GM19452 (cell line): ENCODE measurements at regions not wholly inside any gene's neighbourhood (a gene's known extent, or its start where the extent isn't known, plus 50 kb on each side); places are given as distances from the start of the nearest gene placed in this dataset.

Experiments used
- ATAC-seq: cut with Tn5 transposase; IDR thresholded peaks from one replicate; pipeline ENCODE4 v1.9.1; 2021; ENCODE audit not compliant: unreplicated experiment

GRCh38 chr11:80512491-80512890, 1071.7 kb upstream of the TENM4 start:
- ATAC-seq = no peak

- ATAC-seq = no peak
Measured at GRCh38 chr11:80505771-80506170, 1064.9 kb upstream of the TENM4 start.

DNA sequence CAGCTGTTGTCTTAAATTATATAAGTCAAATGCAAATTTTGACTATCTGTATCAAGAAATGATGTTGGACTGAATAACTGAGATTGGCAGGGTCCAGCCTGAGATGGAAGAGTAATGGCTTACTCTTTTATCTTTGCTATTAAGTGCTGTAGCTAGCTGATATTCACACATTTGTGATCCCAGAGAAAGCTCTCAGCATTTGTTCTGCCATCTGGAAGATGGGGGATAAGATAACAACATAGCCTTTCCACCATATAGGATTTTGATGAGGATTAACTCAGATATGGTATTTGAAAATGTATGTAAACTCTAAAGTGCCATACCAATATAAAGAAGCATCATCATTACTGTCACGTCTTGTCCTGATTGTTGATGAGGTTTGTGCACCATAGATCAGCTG, 1063.2 kb upstream of the TENM4 start:
- no peak for ATAC-seq

- no peak for ATAC-seq
Measured at GRCh38 chr11:80502511-80502910, 1061.7 kb upstream of the TENM4 start.

GRCh38 chr11:80495116-80495515, 1054.3 kb upstream of the TENM4 start:
- no peak for ATAC-seq

- no peak for ATAC-seq
Measured at GRCh38 chr11:80487952-80488351, 1047.1 kb upstream of the TENM4 start.

- ATAC-seq = no peak
Measured at GRCh38 chr11:80486678-80487077, 1045.8 kb upstream of the TENM4 start.

- ATAC-seq = no peak
Measured at GRCh38 chr11:80477178-80477577, 1036.3 kb upstream of the TENM4 start.

GRCh38 chr11:80473562-80473961, 1032.7 kb upstream of the TENM4 start:
- ATAC-seq = no peak

GRCh38 chr11:80469871-80470270, 1029.0 kb upstream of the TENM4 start:
- no peak for ATAC-seq

DNA sequence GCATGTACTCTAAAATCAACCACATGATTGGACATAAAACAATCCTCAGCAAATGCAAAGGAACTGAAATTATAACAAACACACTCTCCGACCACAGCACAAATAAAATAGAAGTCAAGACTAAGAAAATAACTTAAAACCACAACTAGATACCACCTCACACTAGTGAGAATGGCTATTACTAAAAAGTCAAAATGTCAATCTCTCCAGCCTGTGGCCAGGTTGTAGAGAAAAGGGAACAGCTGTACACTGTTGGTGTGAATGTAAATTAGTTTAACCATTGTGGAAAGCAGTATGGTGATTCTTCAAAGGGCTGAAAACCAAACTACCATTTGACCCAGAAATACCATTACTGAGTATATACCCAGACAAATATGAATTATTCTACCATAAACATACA, 1025.7 kb upstream of the TENM4 start:
- no peak for ATAC-seq

DNA sequence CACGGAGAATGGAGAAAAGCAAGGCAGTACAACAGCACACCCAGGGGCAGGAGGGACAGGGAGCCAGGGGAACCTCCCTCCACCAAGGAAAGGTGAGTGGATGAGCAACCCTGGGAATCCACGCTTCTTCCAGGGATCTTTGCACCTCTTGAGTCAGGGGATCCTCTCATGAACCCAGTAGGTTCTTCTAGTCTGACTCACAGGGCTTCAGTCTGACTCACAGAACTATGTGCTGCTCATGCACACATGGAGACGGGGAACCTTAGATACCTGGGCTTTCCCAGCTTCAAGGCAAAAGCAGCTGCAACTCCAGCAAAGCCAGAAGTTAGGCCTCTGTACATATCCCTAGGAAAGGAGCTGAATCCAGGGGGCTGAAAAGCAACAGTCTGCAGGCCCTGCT, 1021.4 kb upstream of the TENM4 start:
- ATAC-seq = no peak

GRCh38 chr11:80458376-80458775, 1017.5 kb upstream of the TENM4 start:
- ATAC-seq = no peak

DNA sequence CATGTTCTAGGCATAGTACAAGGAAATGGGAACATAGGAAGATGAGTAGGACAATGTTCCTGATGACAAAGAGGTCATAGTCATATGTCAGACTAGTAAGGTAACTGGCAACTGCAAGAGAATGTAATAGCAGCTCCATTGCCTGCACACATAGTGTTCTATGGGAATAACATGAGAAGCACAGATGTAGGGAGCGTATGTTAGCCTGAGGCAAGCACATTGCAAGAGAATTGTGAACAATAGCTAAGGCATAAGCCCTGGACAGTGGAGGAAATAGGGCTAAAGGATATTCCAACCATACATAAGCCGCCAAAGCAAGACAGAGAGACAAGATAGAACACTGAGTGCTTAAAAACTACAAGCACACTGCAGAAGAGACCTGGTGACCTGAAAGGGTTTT, 1017.0 kb upstream of the TENM4 start:
- no peak for ATAC-seq

DNA sequence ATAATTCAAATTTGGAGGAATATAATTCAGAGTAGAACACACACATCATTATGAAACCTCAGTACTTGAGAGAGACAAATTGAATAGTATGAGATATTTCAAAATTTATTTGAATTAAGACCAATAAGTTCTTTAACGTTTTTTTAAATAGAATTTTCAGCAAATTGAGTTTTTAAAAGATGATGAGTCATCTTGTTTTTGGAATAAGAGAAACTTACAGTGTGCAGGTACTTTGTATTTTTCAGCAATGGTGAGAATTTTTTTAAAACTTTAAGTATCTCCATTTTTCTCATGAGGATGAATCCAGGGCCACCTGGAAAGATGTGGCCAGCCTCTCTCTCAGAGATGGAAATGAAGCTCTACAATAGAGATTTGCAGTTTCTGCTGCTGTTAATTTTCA, 1015.0 kb upstream of the TENM4 start:
- ATAC-seq = no peak

DNA sequence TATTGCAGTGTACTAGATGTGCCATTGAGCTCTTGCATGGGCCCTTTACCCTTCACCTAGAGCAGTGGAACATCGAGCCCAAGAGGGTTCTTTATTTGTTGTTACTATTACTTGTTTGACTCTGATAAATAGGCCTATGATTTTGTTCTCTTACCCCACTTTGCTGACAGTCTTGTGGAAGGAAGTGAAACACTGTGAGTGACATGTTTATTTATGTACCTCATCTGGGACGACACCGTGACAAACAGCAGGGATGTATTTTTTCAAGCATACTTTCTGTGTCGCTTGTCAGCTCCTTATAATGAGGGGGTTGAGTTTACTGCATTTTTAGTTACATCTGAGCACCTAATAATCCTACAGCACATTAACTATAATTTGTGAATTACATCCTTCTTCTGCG, 1010.3 kb upstream of the TENM4 start:
- ATAC-seq = no peak

DNA sequence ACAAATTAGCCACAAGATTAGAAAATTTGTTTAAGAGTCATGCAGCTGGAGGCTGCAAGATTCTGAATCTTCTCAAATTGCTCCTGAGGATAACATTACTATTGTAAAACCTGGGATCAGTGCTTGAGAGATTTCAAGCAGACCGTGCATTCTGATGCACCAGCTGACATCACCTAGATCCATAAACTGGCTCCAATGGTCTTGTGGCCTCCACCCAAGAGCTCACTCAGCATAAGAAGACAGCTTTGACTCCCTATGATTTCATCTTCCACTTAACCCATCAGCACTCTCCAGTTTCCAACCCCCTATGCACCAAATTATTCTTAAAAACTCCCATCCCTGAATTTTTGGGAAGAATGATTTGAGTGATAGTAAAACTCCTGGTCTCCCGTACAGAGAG, 1007.9 kb upstream of the TENM4 start:
- ATAC-seq = no peak

DNA sequence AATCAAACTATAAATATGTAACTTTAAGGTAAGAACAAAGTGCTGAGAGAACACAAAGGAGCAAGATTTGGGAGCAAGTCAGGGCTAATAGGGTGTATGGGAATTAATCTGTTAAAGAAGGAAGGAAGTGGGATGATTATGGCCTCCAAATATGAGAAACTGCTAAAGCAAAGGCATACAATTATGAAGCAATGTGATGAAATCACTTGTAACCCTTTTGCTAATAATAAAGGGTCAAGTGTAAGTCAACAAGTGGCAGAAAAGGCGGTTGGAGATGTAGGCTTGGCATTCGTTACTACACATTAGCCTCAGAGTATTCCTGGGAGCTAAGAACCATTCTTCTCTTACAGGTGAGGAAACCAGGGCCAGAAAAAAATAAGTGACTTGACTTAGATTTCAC, 1002.3 kb upstream of the TENM4 start:
- no peak for ATAC-seq

DNA sequence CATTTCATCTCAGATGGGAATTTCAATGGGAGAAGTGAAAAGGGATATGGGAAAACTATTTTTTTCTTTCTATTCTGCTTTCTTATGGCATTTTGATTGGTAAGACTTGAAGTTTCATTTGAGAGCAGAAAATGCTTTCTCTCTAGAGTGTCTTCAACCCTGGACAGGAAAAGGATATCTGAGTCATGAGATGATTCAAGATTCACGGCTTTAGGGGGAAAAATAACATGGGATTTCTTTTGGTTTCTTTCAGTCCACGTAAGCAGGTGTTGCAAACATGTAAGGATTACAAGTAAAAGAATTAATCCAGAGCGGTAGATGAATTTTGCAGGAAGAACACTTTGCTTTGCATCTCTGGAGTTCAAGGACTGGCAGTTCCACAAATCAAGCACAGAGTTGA, 1001.0 kb upstream of the TENM4 start:
- ATAC-seq = no peak

DNA sequence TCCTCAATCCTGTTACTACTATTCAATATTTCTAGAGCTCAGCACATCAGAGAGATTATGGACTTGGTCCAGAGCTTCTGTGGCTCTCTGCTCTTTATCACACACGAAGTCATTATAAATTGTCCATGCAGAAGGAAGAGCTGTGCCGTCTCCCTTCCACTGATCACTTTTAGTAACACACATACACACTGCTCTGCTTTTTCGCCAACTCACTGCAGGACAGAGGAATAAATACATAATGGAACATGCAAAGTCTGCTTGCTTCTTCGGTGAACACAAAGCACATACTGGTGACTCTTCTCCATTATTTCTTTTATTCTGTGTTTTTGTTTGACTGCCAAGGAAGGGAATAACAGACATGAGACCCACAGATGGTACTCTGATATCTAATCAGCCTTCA, 1000.0 kb upstream of the TENM4 start:
- no peak for ATAC-seq

- no peak for ATAC-seq
Measured at GRCh38 chr11:80436547-80436946, 995.7 kb upstream of the TENM4 start.

- ATAC-seq = no peak
Measured at GRCh38 chr11:80435345-80435744, 994.5 kb upstream of the TENM4 start.

DNA sequence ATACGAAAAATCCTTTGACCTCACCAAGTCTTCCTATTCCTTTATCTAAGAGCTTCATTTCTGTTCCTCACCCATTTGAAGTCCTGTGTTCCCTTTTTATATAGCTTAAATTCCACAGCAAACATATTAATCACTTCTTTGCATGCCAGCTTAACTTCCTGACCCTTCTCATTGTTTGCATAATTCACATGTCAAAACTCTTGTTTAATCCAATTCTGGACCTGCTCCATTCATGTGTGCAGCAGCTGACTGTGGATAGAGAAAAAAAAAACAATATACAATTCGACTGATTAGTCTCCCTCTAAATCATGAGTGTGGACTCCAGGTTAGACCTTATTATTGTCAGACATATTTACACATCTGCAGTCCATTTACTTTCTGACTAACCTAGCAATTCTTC, 991.2 kb upstream of the TENM4 start:
- no peak for ATAC-seq
